Eye (tissue), 1 donor: ENCODE measurements at regions not wholly inside any gene's neighbourhood (a gene's known extent, or its start where the extent isn't known, plus 50 kb on each side); places are given as distances from the start of the nearest gene placed in this dataset.

Experiments used
- DNase-seq: peaks from one replicate; pipeline ENCODE4 v3.0.0-alpha.2; 2015

- peak; percentile 43 for DNase-seq
These were observed 516.4 kb upstream of the PCDH11Y start for GRCh38 chrY:4483693-4484092.
